NOMO-1 treated with dmso at 0.1 percent for 144 hours (cell line): ENCODE measurements at regions not wholly inside any gene's neighbourhood (a gene's known extent, or its start where the extent isn't known, plus 50 kb on each side); places are given as distances from the start of the nearest gene placed in this dataset.
"Not testable (repeated sequence)": the region's sequence is repeated elsewhere in the genome, so short reads cannot be mapped to it uniquely, and the experiment has no call there.

Source experiments
- DNase-seq: peaks from one replicate; lab custom pipeline; 2025; ENCODE audit not compliant: unreplicated experiment; lab: John Stamatoyannopoulos, UW

- DNase-seq: not testable (repeated sequence)
Measured at GRCh38 chr15:31725619-31726018, 304.7 kb upstream of the CHRNA7 start.

GRCh38 chr15:31727612-31728011 is 302.7 kb upstream of the CHRNA7 start:
- DNase-seq: no peak

GRCh38 chr15:31732726-31733125 is 297.6 kb upstream of the CHRNA7 start:
- no peak for DNase-seq

- DNase-seq: no peak
Measured at GRCh38 chr15:31733424-31733823, 296.9 kb upstream of the CHRNA7 start.

GRCh38 chr15:31740203-31740602 is 290.1 kb upstream of the CHRNA7 start:
- DNase-seq: no peak

GRCh38 chr15:31745841-31746240 is 284.5 kb upstream of the CHRNA7 start:
- DNase-seq: no peak

GRCh38 chr15:31752065-31752762 is 278.1 kb upstream of the CHRNA7 start:
- no peak for DNase-seq

GRCh38 chr15:31752905-31753304 is 277.4 kb upstream of the CHRNA7 start:
- no peak for DNase-seq

GRCh38 chr15:31758126-31758525 is 272.2 kb upstream of the CHRNA7 start:
- no peak for DNase-seq

GRCh38 chr15:31768055-31768454 is 262.3 kb upstream of the CHRNA7 start:
- DNase-seq: no peak

- no peak for DNase-seq
Measured at GRCh38 chr15:31774045-31774444, 256.3 kb upstream of the CHRNA7 start.

GRCh38 chr15:31776039-31776438 is 254.3 kb upstream of the CHRNA7 start:
- DNase-seq: no peak

GRCh38 chr15:31781261-31781660 is 249.1 kb upstream of the CHRNA7 start:
- DNase-seq: no peak

- DNase-seq: no peak
Measured at GRCh38 chr15:31782016-31782783, 248.1 kb upstream of the CHRNA7 start.

GRCh38 chr15:31782951-31783350 is 247.4 kb upstream of the CHRNA7 start:
- no peak for DNase-seq

- no peak for DNase-seq
Measured at GRCh38 chr15:31786360-31786759, 244.0 kb upstream of the CHRNA7 start.

- DNase-seq: no peak
Measured at GRCh38 chr15:31788104-31788503, 242.2 kb upstream of the CHRNA7 start.

- DNase-seq: no peak
Measured at GRCh38 chr15:31792611-31793199, 237.6 kb upstream of the CHRNA7 start.

- DNase-seq: no peak
Measured at GRCh38 chr15:31799319-31799714, 231.0 kb upstream of the CHRNA7 start.

- DNase-seq: no peak
Measured at GRCh38 chr15:31799715-31800321, 230.5 kb upstream of the CHRNA7 start.

- DNase-seq: no peak
Measured at GRCh38 chr15:31801152-31801551, 229.2 kb upstream of the CHRNA7 start.

GRCh38 chr15:31802761-31803160 is 227.6 kb upstream of the CHRNA7 start:
- DNase-seq: no peak
